ENCODE measurements at regions not wholly inside any gene's neighbourhood (a gene's known extent, or its start where the extent isn't known, plus 50 kb on each side); places are given as distances from the start of the nearest gene placed in this dataset.
"Not testable (repeated sequence)": the region's sequence is repeated elsewhere in the genome, so short reads cannot be mapped to it uniquely, and the experiment has no call there.

- Histone ChIP-seq H3K79me2 (ENCODE audit: low read length) (no peaks in the 10 kb centered on the region), H3K9ac (ENCODE audit: low read length) (no peak overlapping the region), H3K9me3 (ENCODE audit: insufficient read depth, low read length) (no peaks in the 10 kb centered on the region), H4K20me1 (ENCODE audit: insufficient read depth, low read length) (no peaks in the 10 kb centered on the region), H3K4me2 (ENCODE audit: low read length) (no peak overlapping the region), H3K36me3 (replicated peaks; ENCODE audit: low read depth, low read length) (no peaks in the 10 kb centered on the region), H3K4me3 (ENCODE audit: low read length) (no peak overlapping the region), H3K27me3 (ENCODE audit: low read depth, low read length) (no peaks in the 10 kb centered on the region), H2AFZ (ENCODE audit: low read depth, low read length) (no peak overlapping the region), H3K27ac (ENCODE audit: low read length) (no peak overlapping the region), H3K4me1 (ENCODE audit: low read length) (no peaks in the 10 kb centered on the region)
- no peak for TF ChIP-seq CTCF (IDR thresholded peaks at IDR 0.05; ENCODE audit: low read depth, low read length)
- TF ChIP-seq EZH2phosphoT487 (IDR thresholded peaks at IDR 0.05; ENCODE audit: low read depth): no peak
Measured at GRCh38 chr13:84086847-84087162, 204.5 kb upstream of the SLITRK1 start.

GRCh38 chr13:84086098-84086846, 204.0 kb upstream of the SLITRK1 start:
- H3K4me2 ChIP-seq (ENCODE audit: low read length): not testable (repeated sequence)

GRCh38 chr13:84082462-84082861, 200.2 kb upstream of the SLITRK1 start:
- H3K27me3 ChIP-seq (ENCODE audit: low read depth, low read length): no peaks in the 10 kb centered on the region
- no peaks in the 10 kb centered on the region for H3K4me1 ChIP-seq (ENCODE audit: low read length)
- TF ChIP-seq CTCF (IDR thresholded peaks at IDR 0.05; ENCODE audit: low read depth, low read length): no peak
- TF ChIP-seq EZH2phosphoT487 (IDR thresholded peaks at IDR 0.05; ENCODE audit: low read depth): no peak

More at GRCh38 chr13:84086098-84086846, 204.0 kb upstream of the SLITRK1 start:
- H3K4me3 ChIP-seq (ENCODE audit: low read length); H3K27ac ChIP-seq (ENCODE audit: low read length); H3K79me2 ChIP-seq (ENCODE audit: low read length); H3K27me3 ChIP-seq (ENCODE audit: low read depth, low read length); H2AFZ ChIP-seq (ENCODE audit: low read depth, low read length); H3K36me3 ChIP-seq (replicated peaks; ENCODE audit: low read depth, low read length); H3K9ac ChIP-seq (ENCODE audit: low read length); H3K4me1 ChIP-seq (ENCODE audit: low read length); H3K9me3 ChIP-seq (ENCODE audit: insufficient read depth, low read length); H4K20me1 ChIP-seq (ENCODE audit: insufficient read depth, low read length): not testable (repeated sequence)

GRCh38 chr13:84080748-84081530, 198.7 kb upstream of the SLITRK1 start:
- Histone ChIP-seq H3K4me1 (ENCODE audit: low read length) (no peaks in the 10 kb centered on the region), H3K27me3 (ENCODE audit: low read depth, low read length) (no peaks in the 10 kb centered on the region), H4K20me1 (ENCODE audit: insufficient read depth, low read length) (no peaks in the 10 kb centered on the region), H3K9me3 (ENCODE audit: insufficient read depth, low read length) (no peaks in the 10 kb centered on the region), H3K36me3 (replicated peaks; ENCODE audit: low read depth, low read length) (no peaks in the 10 kb centered on the region), H3K27ac (ENCODE audit: low read length) (no peak overlapping the region), H2AFZ (ENCODE audit: low read depth, low read length) (peak overlapping the region; percentile 45; the same call in 1 of the 2 replicates), H3K79me2 (ENCODE audit: low read length) (no peaks in the 10 kb centered on the region), H3K4me2 (ENCODE audit: low read length) (no peak overlapping the region), H3K4me3 (ENCODE audit: low read length) (no peak overlapping the region), H3K9ac (ENCODE audit: low read length) (no peak overlapping the region)
- TF ChIP-seq EZH2phosphoT487 (IDR thresholded peaks at IDR 0.05; ENCODE audit: low read depth) (no peak), CTCF (IDR thresholded peaks at IDR 0.05; ENCODE audit: low read depth, low read length) (no peak)

More at GRCh38 chr13:84082462-84082861, 200.2 kb upstream of the SLITRK1 start:
- Histone ChIP-seq H3K79me2 (ENCODE audit: low read length) (no peaks in the 10 kb centered on the region), H3K36me3 (replicated peaks; ENCODE audit: low read depth, low read length) (no peaks in the 10 kb centered on the region), H4K20me1 (ENCODE audit: insufficient read depth, low read length) (no peaks in the 10 kb centered on the region), H3K4me3 (ENCODE audit: low read length) (no peak overlapping the region), H3K27ac (ENCODE audit: low read length) (no peak overlapping the region), H2AFZ (ENCODE audit: low read depth, low read length) (no peak overlapping the region), H3K9ac (ENCODE audit: low read length) (no peak overlapping the region), H3K9me3 (ENCODE audit: insufficient read depth, low read length) (no peaks in the 10 kb centered on the region), H3K4me2 (ENCODE audit: low read length) (no peak overlapping the region)
